ENCODE measurements at regions not wholly inside any gene's neighbourhood (a gene's known extent, or its start where the extent isn't known, plus 50 kb on each side); places are given as distances from the start of the nearest gene placed in this dataset.

DNA sequence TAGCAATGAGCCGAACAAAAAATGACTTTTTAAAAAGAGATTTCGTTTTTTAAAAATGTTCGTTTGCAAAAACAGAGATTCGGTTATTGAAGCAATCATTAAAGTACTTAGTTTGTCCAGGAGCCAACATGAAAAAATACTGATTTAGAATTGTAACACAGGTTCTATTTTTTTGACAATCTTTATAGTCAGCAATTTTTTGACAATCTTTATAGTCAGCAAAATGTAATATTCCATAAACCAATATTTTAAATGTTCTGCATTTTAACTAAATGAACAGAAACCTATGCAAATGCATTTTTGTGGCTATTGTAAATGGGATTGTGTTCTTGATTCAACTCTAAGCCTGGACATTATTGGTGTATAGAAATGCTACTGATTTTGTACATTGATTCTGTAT, 161.8 kb downstream of the DSEL start:
- TF ChIP-seq, protein P1, sequence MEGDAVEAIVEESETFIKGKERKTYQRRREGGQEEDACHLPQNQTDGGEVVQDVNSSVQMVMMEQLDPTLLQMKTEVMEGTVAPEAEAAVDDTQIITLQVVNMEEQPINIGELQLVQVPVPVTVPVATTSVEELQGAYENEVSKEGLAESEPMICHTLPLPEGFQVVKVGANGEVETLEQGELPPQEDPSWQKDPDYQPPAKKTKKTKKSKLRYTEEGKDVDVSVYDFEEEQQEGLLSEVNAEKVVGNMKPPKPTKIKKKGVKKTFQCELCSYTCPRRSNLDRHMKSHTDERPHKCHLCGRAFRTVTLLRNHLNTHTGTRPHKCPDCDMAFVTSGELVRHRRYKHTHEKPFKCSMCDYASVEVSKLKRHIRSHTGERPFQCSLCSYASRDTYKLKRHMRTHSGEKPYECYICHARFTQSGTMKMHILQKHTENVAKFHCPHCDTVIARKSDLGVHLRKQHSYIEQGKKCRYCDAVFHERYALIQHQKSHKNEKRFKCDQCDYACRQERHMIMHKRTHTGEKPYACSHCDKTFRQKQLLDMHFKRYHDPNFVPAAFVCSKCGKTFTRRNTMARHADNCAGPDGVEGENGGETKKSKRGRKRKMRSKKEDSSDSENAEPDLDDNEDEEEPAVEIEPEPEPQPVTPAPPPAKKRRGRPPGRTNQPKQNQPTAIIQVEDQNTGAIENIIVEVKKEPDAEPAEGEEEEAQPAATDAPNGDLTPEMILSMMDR (IDR thresholded peaks at IDR 0.05; ENCODE audit: low read depth, low read length, poor library complexity, severe bottlenecking): no peak
- TF ChIP-seq EZH2phosphoT487 (IDR thresholded peaks at IDR 0.05; ENCODE audit: borderline replicate concordance, low read length): no peak
- no peak overlapping the region for H3K4me3 ChIP-seq (ENCODE audit: low read length)
- H3K4me1 ChIP-seq (ENCODE audit: control insufficient read depth, low read length): no peaks in the 10 kb centered on the region
- no peaks in the 10 kb centered on the region for H3K27me3 ChIP-seq (ENCODE audit: control insufficient read depth, low read length)
- H3K4me2 ChIP-seq (ENCODE audit: low read length): no peak overlapping the region
- H3K79me2 ChIP-seq (ENCODE audit: control insufficient read depth, low read length): no peaks in the 10 kb centered on the region
- H3K36me3 ChIP-seq (ENCODE audit: control insufficient read depth, low read length): no peaks in the 10 kb centered on the region
- no peaks in the 10 kb centered on the region for H3F3A ChIP-seq (ENCODE audit: control insufficient read depth, insufficient read depth)
- H3K9me3 ChIP-seq (ENCODE audit: control insufficient read depth, insufficient read depth, low read length): no peaks in the 10 kb centered on the region; the same call in 1 of the 2 replicates
- no peak overlapping the region for H3K27ac ChIP-seq (ENCODE audit: low read depth, low read length)
- no peaks in the 10 kb centered on the region for H4K20me1 ChIP-seq (ENCODE audit: control insufficient read depth, insufficient read depth, low read depth, low read length)
- no peaks in the 10 kb centered on the region for H3K9me2 ChIP-seq (replicated peaks; ENCODE audit: control insufficient read depth, low read length)

GRCh38 chr18:67354091-67354490, 162.4 kb downstream of the DSEL start:
- TF ChIP-seq, protein P1 (IDR thresholded peaks at IDR 0.05; ENCODE audit: low read depth, low read length, poor library complexity, severe bottlenecking): no peak
- no peak for TF ChIP-seq EZH2phosphoT487 (IDR thresholded peaks at IDR 0.05; ENCODE audit: borderline replicate concordance, low read length)

DNA sequence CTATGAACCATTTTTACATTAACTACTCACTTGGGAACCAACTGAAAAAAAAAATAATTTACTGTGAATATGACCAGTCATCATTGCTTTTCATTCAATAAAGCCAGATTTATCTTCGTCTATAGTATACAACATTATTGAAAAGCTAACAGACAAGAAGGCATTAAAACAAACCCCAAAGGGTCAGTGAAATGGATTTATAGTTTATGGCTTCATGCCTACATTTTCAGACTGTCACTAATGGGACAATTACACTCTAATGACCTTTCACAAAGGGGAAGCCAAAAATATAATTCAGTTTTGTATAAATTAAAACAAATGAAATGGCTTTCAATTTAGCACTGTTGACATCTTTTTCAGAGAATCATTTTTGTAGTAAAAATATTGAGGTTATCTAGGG, 169.1 kb downstream of the DSEL start:
- H4K20me1 ChIP-seq (ENCODE audit: control insufficient read depth, insufficient read depth, low read depth, low read length): no peaks in the 10 kb centered on the region
- no peaks in the 10 kb centered on the region for H3K79me2 ChIP-seq (ENCODE audit: control insufficient read depth, low read length)

More at GRCh38 chr18:67354091-67354490, 162.4 kb downstream of the DSEL start:
- Histone ChIP-seq H3K4me2 (ENCODE audit: low read length) (no peak overlapping the region), H3K4me1 (ENCODE audit: control insufficient read depth, low read length) (no peaks in the 10 kb centered on the region), H3K27ac (ENCODE audit: low read depth, low read length) (no peak overlapping the region), H3K27me3 (ENCODE audit: control insufficient read depth, low read length) (no peaks in the 10 kb centered on the region), H3K9me2 (replicated peaks; ENCODE audit: control insufficient read depth, low read length) (no peaks in the 10 kb centered on the region), H3K79me2 (ENCODE audit: control insufficient read depth, low read length) (no peaks in the 10 kb centered on the region), H3F3A (ENCODE audit: control insufficient read depth, insufficient read depth) (no peaks in the 10 kb centered on the region), H3K9me3 (ENCODE audit: control insufficient read depth, insufficient read depth, low read length) (no peaks in the 10 kb centered on the region; the same call in 1 of the 2 replicates), H3K36me3 (ENCODE audit: control insufficient read depth, low read length) (no peaks in the 10 kb centered on the region), H4K20me1 (ENCODE audit: control insufficient read depth, insufficient read depth, low read depth, low read length) (no peaks in the 10 kb centered on the region), H3K4me3 (ENCODE audit: low read length) (no peak overlapping the region)

More for the DNA sequence above, 169.1 kb downstream of the DSEL start:
- no peak overlapping the region for H3K27ac ChIP-seq (ENCODE audit: low read depth, low read length)
- H3F3A ChIP-seq (ENCODE audit: control insufficient read depth, insufficient read depth): no peaks in the 10 kb centered on the region
- no peaks in the 10 kb centered on the region for H3K27me3 ChIP-seq (ENCODE audit: control insufficient read depth, low read length)
- H3K9me2 ChIP-seq (replicated peaks; ENCODE audit: control insufficient read depth, low read length): no peaks in the 10 kb centered on the region
- H3K9me3 ChIP-seq (ENCODE audit: control insufficient read depth, insufficient read depth, low read length): no peaks in the 10 kb centered on the region
- H3K4me1 ChIP-seq (ENCODE audit: control insufficient read depth, low read length): no peaks in the 10 kb centered on the region
- no peak overlapping the region for H3K4me2 ChIP-seq (ENCODE audit: low read length)
- H3K36me3 ChIP-seq (ENCODE audit: control insufficient read depth, low read length): no peaks in the 10 kb centered on the region
- TF ChIP-seq EZH2phosphoT487 (IDR thresholded peaks at IDR 0.05; ENCODE audit: borderline replicate concordance, low read length): no peak
- TF ChIP-seq, protein P1 (IDR thresholded peaks at IDR 0.05; ENCODE audit: low read depth, low read length, poor library complexity, severe bottlenecking): no peak
- H3K4me3 ChIP-seq (ENCODE audit: low read length): no peak overlapping the region
